IPS-18c (cell line): ENCODE measurements at regions not wholly inside any gene's neighbourhood (a gene's known extent, or its start where the extent isn't known, plus 50 kb on each side); places are given as distances from the start of the nearest gene placed in this dataset.

Experiments used
- H3K4me3 ChIP-seq: 2 replicates; pipeline ENCODE4 v1.7.0; 2013; ENCODE audit warnings: low read depth, mild to moderate bottlenecking, low read length, moderate library complexity; ENCODE audit not compliant: insufficient read depth
- H3K9me3 ChIP-seq: one replicate; pipeline ENCODE4 v1.6.1; 2013; ENCODE audit warnings: mild to moderate bottlenecking, low read length, moderate library complexity; ENCODE audit not compliant: control insufficient read depth, insufficient read depth

GRCh38 chr2:126770466-126770865 lies 114.5 kb downstream of the GYPC start:
- H3K9me3 ChIP-seq, result no peaks in the 10 kb centered on the region
- no peak overlapping the region for H3K4me3 ChIP-seq

DNA sequence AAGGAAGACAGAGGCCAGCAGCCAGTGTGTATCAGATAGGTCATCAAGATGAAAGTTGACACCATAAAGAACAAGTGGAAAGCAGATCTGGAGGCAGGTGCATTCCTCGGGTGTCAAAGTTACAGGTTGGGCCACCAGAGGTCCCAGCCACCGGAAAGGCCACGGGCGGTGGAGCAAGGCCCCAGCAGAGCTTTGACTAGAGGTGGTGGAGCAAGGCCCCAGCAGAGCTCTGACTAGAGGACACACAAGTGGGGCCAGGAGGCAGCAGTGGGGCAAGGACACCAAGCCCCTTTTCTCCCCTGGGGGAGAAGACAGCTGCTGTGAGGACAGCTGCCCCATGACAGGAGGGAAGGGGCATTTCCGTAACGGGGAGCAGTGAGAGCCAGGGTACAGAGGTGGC lies 115.1 kb downstream of the GYPC start:
- Histone ChIP-seq H3K4me3 (no peak overlapping the region), H3K9me3 (no peaks in the 10 kb centered on the region)

- no peaks in the 10 kb centered on the region for H3K9me3 ChIP-seq
- no peak overlapping the region for H3K4me3 ChIP-seq
Measured at GRCh38 chr2:126771501-126772195, 115.7 kb downstream of the GYPC start.

GRCh38 chr2:126774290-126774689 lies 118.3 kb downstream of the GYPC start:
- Histone ChIP-seq H3K4me3 (no peak overlapping the region), H3K9me3 (no peaks in the 10 kb centered on the region)

DNA sequence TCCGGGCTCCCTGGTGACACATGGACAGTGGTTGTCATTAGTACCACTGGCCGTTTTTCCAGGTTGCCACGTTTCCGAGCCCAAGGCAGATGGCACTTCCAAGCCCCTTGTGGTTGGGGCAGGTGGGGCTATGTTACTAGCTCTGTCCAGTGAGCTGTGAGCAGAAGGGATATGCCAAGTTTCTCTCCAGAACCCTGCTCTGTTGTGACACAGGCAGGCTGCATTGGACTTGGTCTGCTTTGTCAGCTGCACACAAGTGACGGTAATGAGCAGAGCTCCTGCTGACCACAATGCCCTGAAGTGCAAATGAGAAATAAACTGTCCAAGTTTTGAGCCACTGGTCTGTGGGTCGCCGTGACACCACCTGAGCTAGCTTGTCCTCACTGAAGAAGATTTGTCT lies 118.8 kb downstream of the GYPC start:
- no peaks in the 10 kb centered on the region for H3K9me3 ChIP-seq
- H3K4me3 ChIP-seq, result no peak overlapping the region

- Histone ChIP-seq H3K9me3 (no peaks in the 10 kb centered on the region), H3K4me3 (no peak overlapping the region)
Measured at GRCh38 chr2:126775300-126775985, 119.5 kb downstream of the GYPC start.

- peak overlapping the region; percentile 40; the same call in 1 of the 2 replicates for H3K4me3 ChIP-seq
- H3K9me3 ChIP-seq, result no peaks in the 10 kb centered on the region
Measured at GRCh38 chr2:126776255-126776654, 120.3 kb downstream of the GYPC start.

GRCh38 chr2:126776692-126777619 lies 121.0 kb downstream of the GYPC start:
- Histone ChIP-seq H3K4me3 (peak overlapping the region; percentile 79), H3K9me3 (no peaks in the 10 kb centered on the region)

- no peak overlapping the region for H3K4me3 ChIP-seq
- H3K9me3 ChIP-seq, result no peaks in the 10 kb centered on the region
Measured at GRCh38 chr2:126777620-126777978, 121.1 kb upstream of the TEX51 start.

DNA sequence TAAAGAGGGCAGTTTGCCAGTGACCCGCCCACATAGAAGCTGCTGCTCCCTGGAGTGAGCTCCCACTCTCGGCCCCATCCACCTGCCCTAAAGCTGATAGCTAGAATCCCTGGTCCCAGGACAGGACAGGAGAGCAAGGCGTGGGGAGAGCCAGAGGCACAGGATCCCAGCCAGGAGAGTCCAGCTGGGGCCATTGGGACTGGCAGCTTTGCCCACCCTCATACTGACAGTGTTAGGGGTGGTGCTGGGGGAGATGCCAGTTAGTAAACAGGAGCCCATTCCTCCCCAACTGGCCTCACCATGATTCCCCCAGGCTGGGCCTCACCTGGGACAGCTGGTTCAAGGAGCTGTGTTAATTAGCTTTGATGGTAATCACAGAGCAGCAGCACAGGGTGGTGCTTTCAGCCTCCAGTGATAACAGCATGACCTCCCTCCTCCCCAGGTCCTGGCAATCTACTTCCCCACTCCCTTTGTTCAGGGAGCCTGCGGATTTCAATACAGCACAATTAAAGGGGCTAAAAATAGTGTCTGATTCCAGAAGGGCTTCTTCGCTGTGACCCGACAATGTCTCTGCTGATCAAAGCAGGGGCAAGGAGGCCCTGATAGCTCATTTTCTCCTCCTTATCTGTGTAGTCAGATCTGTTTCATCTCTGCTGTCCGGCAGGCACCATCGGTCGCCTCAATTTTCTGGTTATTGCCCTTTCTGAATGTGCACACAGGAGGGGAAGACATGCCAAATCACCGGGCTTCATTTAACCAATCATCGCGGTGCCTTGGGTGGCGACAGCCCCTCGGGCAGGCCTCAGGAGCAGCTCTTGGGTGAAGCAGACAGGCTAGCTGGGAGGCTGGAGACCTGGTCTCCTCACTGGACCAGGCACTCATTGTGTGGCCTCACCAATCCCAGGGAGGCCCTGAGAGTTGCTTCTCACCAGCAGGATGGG lies 119.9 kb upstream of the TEX51 start:
- Histone ChIP-seq H3K4me3 (no peak overlapping the region), H3K9me3 (no peaks in the 10 kb centered on the region)

DNA sequence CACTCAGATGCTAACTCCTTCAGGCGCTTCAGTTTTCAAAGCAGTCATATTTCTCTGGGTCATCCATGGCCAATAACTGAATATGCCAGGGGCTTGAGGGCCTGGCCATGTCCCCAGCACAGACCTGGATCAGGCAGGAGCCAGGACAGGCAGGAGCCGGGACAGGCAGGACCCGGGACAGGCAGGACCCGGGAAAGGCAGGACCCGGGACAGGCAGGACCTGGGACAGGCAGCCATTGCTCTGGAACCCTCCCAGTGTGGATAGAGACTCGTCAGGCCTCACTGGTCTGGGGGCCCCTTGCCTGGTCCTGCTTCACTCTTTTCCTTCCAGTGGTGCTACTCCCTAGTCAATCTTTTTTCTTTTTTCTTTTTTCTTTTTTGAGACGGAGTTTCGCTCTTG lies 117.5 kb upstream of the TEX51 start:
- no peak overlapping the region for H3K4me3 ChIP-seq
- no peaks in the 10 kb centered on the region for H3K9me3 ChIP-seq

- Histone ChIP-seq H3K4me3 (no peak overlapping the region), H3K9me3 (no peaks in the 10 kb centered on the region)
Measured at GRCh38 chr2:126781806-126782205, 116.9 kb upstream of the TEX51 start.

GRCh38 chr2:126782648-126783047 lies 116.0 kb upstream of the TEX51 start:
- Histone ChIP-seq H3K4me3 (no peak overlapping the region), H3K9me3 (no peaks in the 10 kb centered on the region)

DNA sequence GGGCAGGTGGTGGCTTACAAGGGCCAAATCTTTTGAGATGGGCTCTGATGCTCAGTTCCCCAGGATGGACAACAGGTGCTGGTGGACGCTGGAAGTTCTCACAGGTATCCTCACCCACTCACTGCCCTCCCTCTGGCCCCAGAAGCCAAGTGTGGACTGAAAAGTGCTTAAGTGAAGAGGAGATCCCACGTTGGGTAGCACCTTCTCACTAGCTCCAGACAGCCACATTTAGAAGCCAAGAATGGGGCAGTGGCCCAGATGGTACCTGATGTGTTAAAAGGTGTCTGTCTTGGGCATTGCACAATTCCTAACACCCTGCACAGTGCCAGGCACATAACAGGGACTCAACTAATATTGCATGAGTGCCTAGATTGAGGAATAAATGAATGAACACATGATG lies 115.3 kb upstream of the TEX51 start:
- H3K4me3 ChIP-seq, result no peak overlapping the region
- no peaks in the 10 kb centered on the region for H3K9me3 ChIP-seq

DNA sequence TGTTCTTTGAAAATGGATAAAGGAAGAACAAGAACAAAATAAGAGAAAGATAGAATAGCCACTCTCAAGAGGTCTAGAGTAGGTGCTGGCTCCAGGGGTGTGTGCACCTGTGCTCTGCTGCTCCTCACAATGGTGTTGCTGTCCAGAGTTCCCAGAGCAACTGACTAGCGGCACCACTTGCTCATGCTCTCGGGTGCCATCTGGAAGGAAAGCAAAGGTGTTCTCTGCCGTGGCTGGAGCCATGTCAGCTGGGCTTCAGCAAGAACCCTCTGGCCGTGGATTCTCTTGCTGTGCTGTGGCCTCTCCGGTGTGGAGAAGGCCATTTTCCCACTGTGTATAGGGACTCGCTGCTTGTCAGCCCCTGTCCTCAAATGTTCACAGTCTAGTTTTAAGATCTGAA lies 114.6 kb upstream of the TEX51 start:
- no peak overlapping the region for H3K4me3 ChIP-seq
- H3K9me3 ChIP-seq, result no peaks in the 10 kb centered on the region

- Histone ChIP-seq H3K4me3 (no peak overlapping the region), H3K9me3 (no peaks in the 10 kb centered on the region)
Measured at GRCh38 chr2:126784621-126785020, 114.1 kb upstream of the TEX51 start.

- Histone ChIP-seq H3K4me3 (no peak overlapping the region), H3K9me3 (no peaks in the 10 kb centered on the region)
Measured at GRCh38 chr2:126785236-126785635, 113.5 kb upstream of the TEX51 start.
